GM12878 (cell line): ENCODE measurements at regions not wholly inside any gene's neighbourhood (a gene's known extent, or its start where the extent isn't known, plus 50 kb on each side); places are given as distances from the start of the nearest gene placed in this dataset.

Experiments
- ATAC-seq: fragments of 200-7000 bp; cut with Tn5 transposase; 3 replicates; pipeline ENCODE4 v1.9.1; 2020; ENCODE audit warnings: mild to moderate bottlenecking, moderate library complexity
- BruUV-seq: library from RNA; stranded (reverse); fragments of 400-500 nt; replicated peaks from 2 replicates; lab custom pipeline; 2021; lab: Mats Ljungman, UMichigan
- CTCF ChIA-PET: fragments of 300-600 bp; sonication (Branson Sonifier 250); formaldehyde crosslinking; extraction: SDS; loops from one replicate; lab custom pipeline; 2021; ENCODE audit warnings: inconsistent platforms; lab: Yijun Ruan, JAX
- POLR2A ChIA-PET: fragments of 350-600 bp; formaldehyde crosslinking; extraction: SDS; loops from one replicate; lab custom pipeline; 2021; ENCODE audit warnings: inconsistent platforms; lab: Charles Lee
- RAD21 ChIA-PET: fragments of 300-600 bp; sonication (Branson Sonifier 250); formaldehyde crosslinking; loops from one replicate; lab custom pipeline; 2023; ENCODE audit warnings: antibody characterized with exemption; ENCODE audit not compliant: unreplicated experiment; lab: Charles Lee
- SMC1A ChIA-PET: fragments of 300-600 bp; sonication (Branson Sonifier 250); formaldehyde crosslinking; loops from one replicate; lab custom pipeline; 2023; ENCODE audit not compliant: unreplicated experiment, uncharacterized antibody; lab: Charles Lee
- DNase-seq: peaks from one replicate; pipeline ENCODE4 v3.0.0-alpha.2; 2011; ENCODE audit warnings: low read depth, low spot score
- FAIRE-seq: peaks from 3 replicates; lab custom pipeline; 2011; peaks lifted over from hg19 to GRCh38; lab: Jason Lieb, UNC
- H2AFZ ChIP-seq: 2 replicates; pipeline ENCODE4 v1.6.0; 2011; ENCODE audit warnings: low read depth, low read length, control low read depth; ENCODE audit not compliant: control insufficient read depth
- H3K27ac ChIP-seq: 2 replicates; pipeline ENCODE4 v1.5.1; 2011; ENCODE audit warnings: control low read depth; ENCODE audit not compliant: control insufficient read depth, insufficient read depth
- H3K27me3 ChIP-seq, 2 experiments: replicated peaks in 1 of 2; 2 replicates each; pipeline versions ENCODE4 v1.6.0 to v1.6.1; 2011; ENCODE audit warnings: low read length in 1 of 2; ENCODE audit not compliant: control insufficient read depth in 2 of 2, insufficient read depth in 2 of 2
- H3K36me3 ChIP-seq, 2 experiments: 2 replicates each; pipeline ENCODE4 v1.5.1; 2011; ENCODE audit warnings: low read length in 1 of 2; ENCODE audit not compliant: control insufficient read depth in 2 of 2, insufficient read depth in 2 of 2
- H3K4me1 ChIP-seq: 2 replicates; pipeline ENCODE4 v1.6.1; 2011; ENCODE audit warnings: mild to moderate bottlenecking, low read length, moderate library complexity, mixed read lengths; ENCODE audit not compliant: control insufficient read depth, insufficient read depth
- H3K4me2 ChIP-seq: 2 replicates; pipeline ENCODE4 v1.6.0; 2011; ENCODE audit warnings: control low read depth; ENCODE audit not compliant: control insufficient read depth, insufficient read depth
- H3K4me3 ChIP-seq: fragments of 200-600 bp; sonication (generic); 2 replicates; pipeline ENCODE4 v1.5.1; 2016
- H3K79me2 ChIP-seq: 2 replicates; pipeline ENCODE4 v1.6.0; 2011; ENCODE audit warnings: low read length; ENCODE audit not compliant: control insufficient read depth, insufficient read depth
- H3K9ac ChIP-seq: 2 replicates; pipeline ENCODE4 v1.8.0; 2011; ENCODE audit warnings: low read length, control low read depth, mixed read lengths; ENCODE audit not compliant: control insufficient read depth, insufficient read depth
- H3K9me3 ChIP-seq: replicated peaks from 3 replicates; pipeline ENCODE4 v1.5.1; 2011; ENCODE audit warnings: mild to moderate bottlenecking, low read length; ENCODE audit not compliant: control insufficient read depth, insufficient read depth
- H4K20me1 ChIP-seq: 2 replicates; pipeline ENCODE4 v1.6.0; 2011; ENCODE audit not compliant: control insufficient read depth, insufficient read depth
- CHD4 ChIP-seq: fragments of 200-600 bp; sonication (generic); IDR thresholded peaks from 2 replicates; pipeline ENCODE4 v1.6.1; 2016; ENCODE audit warnings: mild to moderate bottlenecking
- CREM ChIP-seq: IDR thresholded peaks from 2 replicates; pipeline ENCODE4 v1.6.1; 2014; ENCODE audit warnings: antibody characterized with exemption, low read depth
- DPF2 ChIP-seq: fragments of 450-650 bp; IDR thresholded peaks from 2 replicates; pipeline ENCODE4 v1.6.1; 2017; ENCODE audit warnings: mild to moderate bottlenecking
- E4F1 ChIP-seq: fragments of 450-650 bp; IDR thresholded peaks from 2 replicates; pipeline ENCODE4 v1.6.1; 2018; ENCODE audit warnings: borderline replicate concordance, mild to moderate bottlenecking; ENCODE audit not compliant: partially characterized antibody
- GATAD2B ChIP-seq: fragments of 450-650 bp; conservative IDR thresholded peaks from 2 replicates; pipeline ENCODE4 v1.6.1; 2017; ENCODE audit warnings: low read depth, mild to moderate bottlenecking, moderate library complexity
- MEF2B ChIP-seq: fragments of 450-650 bp; IDR thresholded peaks from 2 replicates; pipeline ENCODE4 v1.6.1; 2018; ENCODE audit warnings: mild to moderate bottlenecking, moderate library complexity; ENCODE audit not compliant: partially characterized antibody, poor library complexity, severe bottlenecking
- NRF1 ChIP-seq: conservative IDR thresholded peaks from 2 replicates; pipeline ENCODE4 v1.6.1; 2011; ENCODE audit warnings: mild to moderate bottlenecking, low read depth, low read length, improper control_type of control experiment
- SKIL ChIP-seq: fragments of 450-650 bp; IDR thresholded peaks from 2 replicates; pipeline ENCODE4 v1.6.1; 2017; ENCODE audit warnings: mild to moderate bottlenecking, low read depth, inconsistent platforms; ENCODE audit not compliant: poor library complexity, severe bottlenecking
- SREBF1 ChIP-seq: IDR thresholded peaks from 2 replicates; pipeline ENCODE4 v1.6.1; 2012; ENCODE audit warnings: mild to moderate bottlenecking, low read length
- TCF12 ChIP-seq: IDR thresholded peaks from 2 replicates; pipeline ENCODE4 v1.6.1; 2011; ENCODE audit warnings: low read depth, mild to moderate bottlenecking, low read length
- ZNF592 ChIP-seq: fragments of 450-650 bp; IDR thresholded peaks from 2 replicates; pipeline ENCODE4 v1.6.1; 2017; ENCODE audit warnings: mild to moderate bottlenecking, moderate library complexity
- WGBS: methylation state at CpG from one replicate; pipeline ENCODE4 v1.1.6; 2016; ENCODE audit warnings: low lambda C conversion rate; ENCODE audit not compliant: insufficient replicate concordance, insufficient coverage; ENCODE audit errors: missing lambda C conversion rate; 5-methylcytosine and 5-hydroxymethylcytosine counted together
- in situ Hi-C: fragments of 300-500 bp; cut with MboI; formaldehyde crosslinking; loops from 9 replicates; pipeline ENCODE4 v1.14.3; 2018; ENCODE audit warnings: mixed read lengths
- intact Hi-C: fragments of 100-400 bp; cut with micrococcal nuclease; formaldehyde crosslinking; loops from one replicate; pipeline ENCODE4 v1.14.2; 2022; ENCODE audit not compliant: unreplicated experiment
- TF ChIP-seq, protein P1 (sequence below): fragments of 450-650 bp; formaldehyde crosslinking; IDR thresholded peaks from 2 replicates; pipeline ENCODE4 v1.4.0; 2020; ENCODE audit warnings: mild to moderate bottlenecking, moderate library complexity

- ATAC-seq, result no peak
- no peaks in the 10 kb centered on the region for H3K9me3 ChIP-seq
- no peaks in the 10 kb centered on the region for H3K79me2 ChIP-seq
- CTCF ChIA-PET, result interaction anchor here (1.6 kb wide), 1 partner anchor 46 kb away, joined by 5 read pairs; no protein-coding TSS in a partner anchor
- TF ChIP-seq SKIL (no peak), CREM (no peak), CHD4 (no peak), GATAD2B (no peak), MEF2B (no peak), E4F1 (no peak), NRF1 (no peak), DPF2 (no peak), TCF12 (no peak), ZNF592 (no peak), SREBF1 (no peak)
- TF ChIP-seq, protein P1, sequence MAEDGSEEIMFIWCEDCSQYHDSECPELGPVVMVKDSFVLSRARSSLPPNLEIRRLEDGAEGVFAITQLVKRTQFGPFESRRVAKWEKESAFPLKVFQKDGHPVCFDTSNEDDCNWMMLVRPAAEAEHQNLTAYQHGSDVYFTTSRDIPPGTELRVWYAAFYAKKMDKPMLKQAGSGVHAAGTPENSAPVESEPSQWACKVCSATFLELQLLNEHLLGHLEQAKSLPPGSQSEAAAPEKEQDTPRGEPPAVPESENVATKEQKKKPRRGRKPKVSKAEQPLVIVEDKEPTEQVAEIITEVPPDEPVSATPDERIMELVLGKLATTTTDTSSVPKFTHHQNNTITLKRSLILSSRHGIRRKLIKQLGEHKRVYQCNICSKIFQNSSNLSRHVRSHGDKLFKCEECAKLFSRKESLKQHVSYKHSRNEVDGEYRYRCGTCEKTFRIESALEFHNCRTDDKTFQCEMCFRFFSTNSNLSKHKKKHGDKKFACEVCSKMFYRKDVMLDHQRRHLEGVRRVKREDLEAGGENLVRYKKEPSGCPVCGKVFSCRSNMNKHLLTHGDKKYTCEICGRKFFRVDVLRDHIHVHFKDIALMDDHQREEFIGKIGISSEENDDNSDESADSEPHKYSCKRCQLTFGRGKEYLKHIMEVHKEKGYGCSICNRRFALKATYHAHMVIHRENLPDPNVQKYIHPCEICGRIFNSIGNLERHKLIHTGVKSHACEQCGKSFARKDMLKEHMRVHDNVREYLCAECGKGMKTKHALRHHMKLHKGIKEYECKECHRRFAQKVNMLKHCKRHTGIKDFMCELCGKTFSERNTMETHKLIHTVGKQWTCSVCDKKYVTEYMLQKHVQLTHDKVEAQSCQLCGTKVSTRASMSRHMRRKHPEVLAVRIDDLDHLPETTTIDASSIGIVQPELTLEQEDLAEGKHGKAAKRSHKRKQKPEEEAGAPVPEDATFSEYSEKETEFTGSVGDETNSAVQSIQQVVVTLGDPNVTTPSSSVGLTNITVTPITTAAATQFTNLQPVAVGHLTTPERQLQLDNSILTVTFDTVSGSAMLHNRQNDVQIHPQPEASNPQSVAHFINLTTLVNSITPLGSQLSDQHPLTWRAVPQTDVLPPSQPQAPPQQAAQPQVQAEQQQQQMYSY (CRISPR knock-in tag), result no peak
- TF ChIP-seq, all 136 proteins: peak for 0
- Histone ChIP-seq H3K36me3 (no peaks in the 10 kb centered on the region), H3K27me3 (peaks cover 1 to 9% of the 10 kb centered on the region in 2 experiments; a peak in 2 of 4 replicates), H3K27ac (no peak overlapping the region), H2AFZ (no peak overlapping the region), H3K4me2 (no peak overlapping the region), H3K9ac (no peak overlapping the region), H4K20me1 (no peaks in the 10 kb centered on the region), H3K4me1 (no peaks in the 10 kb centered on the region), H3K4me3 (no peak overlapping the region)
- intact Hi-C loops (no loop called here), in situ Hi-C loops (loop anchor here (10.0 kb wide), 1 partner anchor 333 kb away; no protein-coding TSS in a partner anchor)
- DNase-seq (no peak), FAIRE-seq (no peak)
- 45% methylated on average over 5 of the region's 5 CpGs for WGBS
- ChIA-PET POLR2A (no interaction called here), SMC1A (no interaction called here), RAD21 (no interaction called here)
- no TSS peak for BruUV-seq
These were observed 647.3 kb upstream of the DIPK2B start for GRCh38 chrX:45847961-45848360.
